BE2C (cell line): ENCODE measurements at regions not wholly inside any gene's neighbourhood (a gene's known extent, or its start where the extent isn't known, plus 50 kb on each side); places are given as distances from the start of the nearest gene placed in this dataset.

ENCODE experiments used
- DNase-seq: peaks from one replicate; pipeline ENCODE4 v3.0.0-alpha.2; 2020
- H3K27me3 ChIP-seq: fragments of 250-450 bp; sonication (Bioruptor Pico); 2 replicates; pipeline ENCODE4 v1.5.1; 2020; ENCODE audit warnings: mild to moderate bottlenecking
- H3K36me3 ChIP-seq: fragments of 250-450 bp; sonication (Bioruptor Pico); 2 replicates; pipeline ENCODE4 v1.5.1; 2020; ENCODE audit warnings: mild to moderate bottlenecking
- H3K4me1 ChIP-seq: fragments of 250-450 bp; sonication (Bioruptor Pico); 2 replicates; pipeline ENCODE4 v1.5.1; 2020
- H3K4me3 ChIP-seq: 2 replicates; pipeline ENCODE4 v1.5.1; 2011; ENCODE audit warnings: low read depth, low read length
- H3K9me3 ChIP-seq: fragments of 250-450 bp; sonication (Bioruptor Pico); 2 replicates; pipeline ENCODE4 v1.5.1; 2020
- CTCF ChIP-seq: IDR thresholded peaks from 2 replicates; pipeline ENCODE4 v1.5.1; 2012; ENCODE audit warnings: mild to moderate bottlenecking, low read depth, low read length

DNA sequence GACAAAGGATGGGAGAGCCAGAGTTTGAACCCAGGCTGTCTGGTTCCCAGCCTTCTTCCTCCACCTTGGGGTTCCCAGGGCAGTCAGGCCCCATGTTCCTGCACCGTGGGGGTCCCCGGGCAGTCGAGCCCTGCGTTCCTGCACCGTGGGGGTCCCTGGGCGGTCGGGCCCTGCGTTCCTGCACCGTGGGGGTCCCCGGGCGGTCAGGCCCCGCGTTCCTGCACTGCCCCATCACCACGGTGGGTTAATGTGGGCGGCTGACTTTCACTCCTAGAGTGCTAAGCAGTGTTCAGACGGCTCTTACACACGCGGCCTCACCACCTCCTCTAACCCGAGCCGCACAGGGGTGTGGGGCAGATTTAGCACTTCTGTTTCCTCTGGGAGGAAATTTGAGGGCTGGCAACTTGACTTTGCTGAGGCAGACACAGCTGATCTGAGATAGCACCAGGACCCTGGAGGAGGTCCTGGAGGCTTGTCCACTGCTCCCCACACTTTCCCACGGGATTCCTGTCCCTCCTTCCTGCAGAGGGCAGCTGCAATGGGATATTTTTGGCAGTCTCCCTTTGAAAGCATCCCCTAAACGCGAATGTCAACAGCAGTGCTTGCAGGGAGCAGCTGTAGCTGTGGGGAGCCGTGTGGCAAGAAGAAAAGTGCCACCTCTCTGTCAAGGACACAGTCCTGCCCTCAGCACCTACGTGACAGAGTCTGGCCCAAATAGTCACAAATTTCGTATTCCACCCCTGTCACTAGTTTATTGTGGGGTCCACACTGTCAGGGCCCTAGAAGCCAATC is 239.4 kb downstream of the TEX29 start:
- TF ChIP-seq CTCF: no peak
- DNase-seq: no peak

DNA sequence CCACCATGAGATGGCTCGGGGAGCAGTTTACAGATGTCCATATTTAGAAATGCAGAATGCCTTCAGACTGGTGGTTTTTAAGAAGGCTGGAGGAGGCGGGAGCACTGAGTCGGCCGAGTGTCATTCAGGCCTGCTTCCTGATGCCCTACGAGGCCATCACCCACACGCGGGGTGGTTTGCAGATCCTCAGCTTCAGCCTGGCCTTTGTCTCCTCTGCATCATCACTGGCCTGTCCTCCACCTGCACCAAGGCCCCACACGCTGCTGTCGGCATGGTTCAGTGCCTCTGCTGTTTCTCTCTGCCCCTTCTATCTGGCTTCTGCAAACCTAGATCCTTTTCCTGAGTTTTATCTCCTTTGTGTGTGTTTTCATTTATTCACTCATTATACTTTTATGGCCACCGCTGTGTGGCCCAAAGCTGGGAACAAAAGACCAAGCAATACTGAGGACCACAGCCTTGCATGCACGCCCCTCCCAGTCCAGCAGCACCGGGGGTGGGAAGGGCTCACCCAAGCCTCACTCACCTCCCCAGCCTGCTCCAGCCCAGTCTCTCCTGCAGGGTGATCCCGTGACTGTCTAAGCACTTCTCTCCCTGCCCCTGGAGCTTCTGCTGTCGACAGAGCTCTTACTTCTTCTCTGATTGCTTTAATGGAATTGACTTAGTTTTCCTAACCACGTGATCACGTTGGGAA is 240.8 kb downstream of the TEX29 start:
- Histone ChIP-seq H3K4me3 (no peak overlapping the region), H3K27me3 (peaks cover 8% of the 10 kb centered on the region), H3K4me1 (no peaks in the 10 kb centered on the region), H3K9me3 (no peaks in the 10 kb centered on the region), H3K36me3 (no peaks in the 10 kb centered on the region)
- no peak for TF ChIP-seq CTCF
- no peak for DNase-seq

More for the DNA sequence above, 239.4 kb downstream of the TEX29 start:
- Histone ChIP-seq H3K36me3 (no peaks in the 10 kb centered on the region), H3K4me3 (no peak overlapping the region), H3K4me1 (no peaks in the 10 kb centered on the region), H3K27me3 (peaks cover 17% of the 10 kb centered on the region), H3K9me3 (no peaks in the 10 kb centered on the region)

- H3K36me3 ChIP-seq: no peaks in the 10 kb centered on the region
- TF ChIP-seq CTCF: no peak
- no peak overlapping the region for H3K4me3 ChIP-seq
- H3K27me3 ChIP-seq: peaks cover 8% of the 10 kb centered on the region
- no peak for DNase-seq
- H3K4me1 ChIP-seq: no peaks in the 10 kb centered on the region
- H3K9me3 ChIP-seq: no peaks in the 10 kb centered on the region
Measured at GRCh38 chr13:111562716-111563115, 242.3 kb downstream of the TEX29 start.

- no peak for DNase-seq
- Histone ChIP-seq H3K27me3 (peaks cover 6% of the 10 kb centered on the region), H3K4me3 (no peak overlapping the region), H3K4me1 (no peaks in the 10 kb centered on the region), H3K36me3 (no peaks in the 10 kb centered on the region), H3K9me3 (no peaks in the 10 kb centered on the region)
- no peak for TF ChIP-seq CTCF
Measured at GRCh38 chr13:111564606-111565005, 244.2 kb downstream of the TEX29 start.

GRCh38 chr13:111565400-111565799 is 245.0 kb downstream of the TEX29 start:
- Histone ChIP-seq H3K4me3 (no peak overlapping the region), H3K9me3 (no peaks in the 10 kb centered on the region), H3K36me3 (no peaks in the 10 kb centered on the region), H3K4me1 (no peaks in the 10 kb centered on the region), H3K27me3 (no peaks in the 10 kb centered on the region; the same call in 1 of the 2 replicates)
- TF ChIP-seq CTCF: no peak
- DNase-seq: no peak

DNA sequence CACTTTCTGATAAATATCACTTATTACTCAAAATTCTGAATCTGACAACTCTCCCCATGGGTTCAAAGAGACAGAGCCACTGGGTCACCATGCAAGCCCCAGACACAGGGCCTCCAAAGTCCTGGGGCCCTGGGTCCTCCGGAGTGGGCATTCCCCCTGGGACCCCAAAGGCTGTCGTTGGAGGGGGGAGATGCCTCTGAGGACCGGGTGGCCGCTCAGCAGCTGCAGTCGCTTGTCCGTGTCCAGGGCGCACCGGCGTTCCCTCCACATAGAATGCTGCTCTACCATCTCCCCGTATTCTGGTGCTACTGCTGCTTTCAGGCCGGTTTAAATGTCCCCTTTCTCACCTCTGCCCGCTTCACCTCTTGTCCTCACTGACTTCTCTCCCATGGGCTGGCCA is 246.1 kb downstream of the TEX29 start:
- no peak for DNase-seq
- Histone ChIP-seq H3K4me3 (no peak overlapping the region), H3K9me3 (no peaks in the 10 kb centered on the region), H3K4me1 (no peaks in the 10 kb centered on the region), H3K36me3 (no peaks in the 10 kb centered on the region), H3K27me3 (peaks cover 2% of the 10 kb centered on the region; the same call in 1 of the 2 replicates)
- no peak for TF ChIP-seq CTCF
